Parathyroid adenoma (tissue), 2 donors: ENCODE measurements at regions not wholly inside any gene's neighbourhood (a gene's known extent, or its start where the extent isn't known, plus 50 kb on each side); places are given as distances from the start of the nearest gene placed in this dataset.

ENCODE experiments used
- H2AFZ ChIP-seq: fragments of 300-600 bp; sonication (generic); one replicate; pipeline ENCODE4 v1.7.0; 2017; ENCODE audit warnings: antibody characterized with exemption, mild to moderate bottlenecking
- H3K27ac ChIP-seq: fragments of 300-600 bp; sonication (generic); one replicate; pipeline ENCODE4 v1.7.0; 2017
- H3K27me3 ChIP-seq: fragments of 300-600 bp; sonication (generic); one replicate; pipeline ENCODE4 v1.7.0; 2017; ENCODE audit warnings: low read length; ENCODE audit not compliant: control insufficient read depth, insufficient read depth
- H3K36me3 ChIP-seq: fragments of 300-600 bp; sonication (generic); one replicate; pipeline ENCODE4 v1.7.0; 2017; ENCODE audit warnings: low read length; ENCODE audit not compliant: control insufficient read depth, insufficient read depth
- H3K4me1 ChIP-seq: fragments of 300-600 bp; sonication (generic); one replicate; pipeline ENCODE4 v1.7.0; 2017; ENCODE audit warnings: control low read depth
- H3K4me2 ChIP-seq: fragments of 300-600 bp; sonication (generic); one replicate; pipeline ENCODE4 v1.7.0; 2017; ENCODE audit warnings: low read length
- H3K4me3 ChIP-seq: fragments of 300-600 bp; sonication (generic); one replicate; pipeline ENCODE4 v1.7.0; 2017; ENCODE audit warnings: low read depth, low read length
- H3K79me2 ChIP-seq: fragments of 300-600 bp; sonication (generic); one replicate; pipeline ENCODE4 v1.7.0; 2017; ENCODE audit warnings: control low read depth
- H3K9ac ChIP-seq: fragments of 300-600 bp; sonication (generic); one replicate; pipeline ENCODE4 v1.7.0; 2017; ENCODE audit warnings: mild to moderate bottlenecking
- H3K9me3 ChIP-seq: fragments of 300-600 bp; sonication (generic); one replicate; pipeline ENCODE4 v1.7.0; 2017; ENCODE audit warnings: low read length; ENCODE audit not compliant: control insufficient read depth
- CTCF ChIP-seq: fragments of 300-600 bp; sonication (generic); IDR thresholded peaks from one replicate; pipeline ENCODE4 v1.7.0; 2017; ENCODE audit warnings: antibody characterized with exemption, mild to moderate bottlenecking
- donor health status: primary hyperparathyroidism.

DNA sequence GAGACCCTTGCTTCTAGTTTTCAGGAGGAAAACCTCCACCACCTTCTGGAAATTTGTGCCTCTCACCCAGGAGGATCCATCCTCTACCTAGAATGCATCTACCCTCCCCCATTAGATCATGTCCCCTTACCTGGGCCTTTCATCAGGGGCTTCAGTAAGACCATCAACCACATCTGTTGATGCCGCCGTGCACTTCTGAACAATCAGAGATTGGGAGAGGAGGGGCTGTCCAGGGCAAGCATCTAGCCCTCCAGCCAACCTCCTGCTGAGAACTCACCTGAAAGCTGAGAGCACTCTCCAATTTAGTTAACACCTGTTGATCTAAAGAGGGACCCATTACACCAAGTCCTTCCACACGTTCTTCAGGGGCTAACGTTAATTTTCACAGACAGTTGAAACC is 57.6 kb upstream of the PIK3CG start:
- H3K4me3 ChIP-seq, result no peak overlapping the region
- H3K27ac ChIP-seq, result no peak overlapping the region
- H3K4me2 ChIP-seq, result no peak overlapping the region
- no peaks in the 10 kb centered on the region for H3K9me3 ChIP-seq
- no peaks in the 10 kb centered on the region for H3K36me3 ChIP-seq
- no peak overlapping the region for H2AFZ ChIP-seq
- no peaks in the 10 kb centered on the region for H3K79me2 ChIP-seq
- TF ChIP-seq CTCF, result no peak
- H3K4me1 ChIP-seq, result no peaks in the 10 kb centered on the region
- H3K27me3 ChIP-seq, result no peaks in the 10 kb centered on the region
- no peak overlapping the region for H3K9ac ChIP-seq

- no peak for TF ChIP-seq CTCF
- Histone ChIP-seq H3K9ac (no peak overlapping the region), H3K27ac (no peak overlapping the region), H3K79me2 (no peaks in the 10 kb centered on the region), H3K4me1 (no peaks in the 10 kb centered on the region), H3K4me3 (no peak overlapping the region), H3K27me3 (no peaks in the 10 kb centered on the region), H3K9me3 (no peaks in the 10 kb centered on the region), H3K4me2 (no peak overlapping the region), H3K36me3 (no peaks in the 10 kb centered on the region), H2AFZ (no peak overlapping the region)
Observed at GRCh38 chr7:106808967-106809635, 56.0 kb upstream of the PIK3CG start.

GRCh38 chr7:106811472-106811871 is 53.6 kb upstream of the PIK3CG start:
- Histone ChIP-seq H3K9ac (no peak overlapping the region), H3K27me3 (no peaks in the 10 kb centered on the region), H2AFZ (no peak overlapping the region), H3K79me2 (no peaks in the 10 kb centered on the region), H3K27ac (no peak overlapping the region), H3K36me3 (no peaks in the 10 kb centered on the region), H3K4me1 (no peaks in the 10 kb centered on the region), H3K9me3 (no peaks in the 10 kb centered on the region), H3K4me2 (no peak overlapping the region), H3K4me3 (no peak overlapping the region)
- no peak for TF ChIP-seq CTCF

- Histone ChIP-seq H3K27me3 (no peaks in the 10 kb centered on the region), H3K4me3 (no peak overlapping the region), H3K9ac (no peak overlapping the region), H3K79me2 (no peaks in the 10 kb centered on the region), H3K36me3 (no peaks in the 10 kb centered on the region), H2AFZ (no peak overlapping the region), H3K9me3 (no peaks in the 10 kb centered on the region), H3K27ac (no peak overlapping the region), H3K4me1 (no peaks in the 10 kb centered on the region), H3K4me2 (no peak overlapping the region)
- TF ChIP-seq CTCF, result no peak
Observed at GRCh38 chr7:106812027-106812643, 52.9 kb upstream of the PIK3CG start.
